Left lung (tissue), 4 donors: ENCODE measurements at regions not wholly inside any gene's neighbourhood (a gene's known extent, or its start where the extent isn't known, plus 50 kb on each side); places are given as distances from the start of the nearest gene placed in this dataset.
A peak's percentile ranks its signal among the peaks of the same experiment; 100 is the strongest.

Source experiments
- ATAC-seq: fragments of 200-7000 bp; cut with Tn5 transposase; one replicate; pipeline ENCODE4 v1.9.1; 2020; ENCODE audit warnings: moderate library complexity
- DNase-seq, 4 donors: peaks; one replicate each; pipeline ENCODE4 v3.0.0-alpha.2; 2013 to 2020
- H3K27ac ChIP-seq, 2 donors: fragments of 200-600 bp; sonication (generic) in 1 of 2; one replicate each; pipeline versions ENCODE4 v1.5.0 to v1.8.0; 2020 to 2021
- H3K27me3 ChIP-seq, 2 donors: fragments of 200-600 bp; sonication (generic) in 1 of 2; one replicate each; pipeline versions ENCODE4 v1.5.0 to v1.8.0; 2020 to 2021
- H3K36me3 ChIP-seq, 2 donors: fragments of 200-600 bp; sonication (generic) in 1 of 2; one replicate each; pipeline versions ENCODE4 v1.5.0 to v1.8.0; 2020 to 2021
- H3K4me1 ChIP-seq, 2 donors: fragments of 200-600 bp; one replicate each; pipeline ENCODE4 v1.8.0; 2021
- H3K4me3 ChIP-seq, 2 donors: fragments of 200-600 bp; sonication (generic) in 1 of 2; one replicate each; pipeline versions ENCODE4 v1.5.0 to v1.8.0; 2020 to 2021; ENCODE audit warnings: mild to moderate bottlenecking in 1 of 2
- H3K9me3 ChIP-seq, 2 donors: fragments of 200-600 bp; sonication (generic) in 1 of 2; one replicate each; pipeline versions ENCODE4 v1.5.0 to v1.8.0; 2020 to 2021
- CTCF ChIP-seq, 2 donors: fragments of 200-600 bp; sonication (generic) in 1 of 2; IDR thresholded peaks; one replicate each; pipeline versions ENCODE4 v1.5.0 to v1.8.0; 2021; ENCODE audit warnings: antibody characterized with exemption in 2 of 2
- intact Hi-C, 2 donors: fragments of 100-400 bp; cut with DNase I; formaldehyde crosslinking; loops; one replicate each; pipeline versions ENCODE4 v1.11.2 to v1.14.2; 2022
- donor health status: DM: no; HTN: yes; CAD: no.
- donor health status: DM: no; HTN: no; CAD: no.

- Histone ChIP-seq H3K36me3 (no peaks in the 10 kb centered on the region), H3K4me3 (no peak overlapping the region), H3K27me3 (no peaks in the 10 kb centered on the region), H3K4me1 (no peaks in the 10 kb centered on the region), H3K27ac (no peak overlapping the region), H3K9me3 (no peaks in the 10 kb centered on the region)
- no peak for TF ChIP-seq CTCF (IDR thresholded peaks at IDR 0.05)
- intact Hi-C loops: no loop called here
- ATAC-seq: no peak
- peak in 1 of 4 donors; percentile 47 for DNase-seq
Measured at GRCh38 chr1:114270282-114270681, 116.6 kb upstream of the SYT6 start.

- no peaks in the 10 kb centered on the region for H3K4me1 ChIP-seq
- no peak overlapping the region for H3K4me3 ChIP-seq
- intact Hi-C loops: no loop called here
- no peak for DNase-seq
- no peaks in the 10 kb centered on the region for H3K9me3 ChIP-seq
- no peaks in the 10 kb centered on the region for H3K27me3 ChIP-seq
- H3K36me3 ChIP-seq: no peaks in the 10 kb centered on the region
- H3K27ac ChIP-seq: no peak overlapping the region
- ATAC-seq: no peak
- TF ChIP-seq CTCF (IDR thresholded peaks at IDR 0.05): no peak
Measured at GRCh38 chr1:114269539-114269938, 115.9 kb upstream of the SYT6 start.

- TF ChIP-seq CTCF (IDR thresholded peaks at IDR 0.05): no peak
- H3K27ac ChIP-seq: no peak overlapping the region
- H3K4me3 ChIP-seq: no peak overlapping the region
- intact Hi-C loops: no loop called here
- H3K9me3 ChIP-seq: no peaks in the 10 kb centered on the region
- DNase-seq (no peak), ATAC-seq (no peak)
- H3K36me3 ChIP-seq: no peaks in the 10 kb centered on the region
- H3K4me1 ChIP-seq: no peaks in the 10 kb centered on the region
- H3K27me3 ChIP-seq: peaks cover 0 to 31% of the 10 kb centered on the region in 2 donors
Measured at GRCh38 chr1:114263343-114263742, 109.7 kb upstream of the SYT6 start.

- no peak overlapping the region for H3K27ac ChIP-seq
- no peaks in the 10 kb centered on the region for H3K9me3 ChIP-seq
- intact Hi-C loops: no loop called here
- no peak for TF ChIP-seq CTCF (IDR thresholded peaks at IDR 0.05)
- no peak overlapping the region for H3K4me3 ChIP-seq
- peaks cover 0 to 31% of the 10 kb centered on the region in 2 donors for H3K27me3 ChIP-seq
- DNase-seq (no peak), ATAC-seq (no peak)
- no peaks in the 10 kb centered on the region for H3K36me3 ChIP-seq
- H3K4me1 ChIP-seq: no peaks in the 10 kb centered on the region
Measured at GRCh38 chr1:114262337-114262736, 108.7 kb upstream of the SYT6 start.

- H3K9me3 ChIP-seq: no peaks in the 10 kb centered on the region
- intact Hi-C loops: no loop called here
- ATAC-seq: no peak
Measured at GRCh38 chr1:114260805-114261484, 107.3 kb upstream of the SYT6 start.

More at GRCh38 chr1:114260805-114261484, 107.3 kb upstream of the SYT6 start:
- no peaks in the 10 kb centered on the region for H3K4me1 ChIP-seq
- DNase-seq: no peak
- H3K36me3 ChIP-seq: no peaks in the 10 kb centered on the region
- no peak overlapping the region for H3K4me3 ChIP-seq
- no peak overlapping the region for H3K27ac ChIP-seq
- H3K27me3 ChIP-seq: peaks cover 0 to 31% of the 10 kb centered on the region in 2 donors
- no peak for TF ChIP-seq CTCF (IDR thresholded peaks at IDR 0.05)
